ENCODE measurements at regions not wholly inside any gene's neighbourhood (a gene's known extent, or its start where the extent isn't known, plus 50 kb on each side); places are given as distances from the start of the nearest gene placed in this dataset.

- FAIRE-seq = no peak
- no peak for TF ChIP-seq CTCF (IDR thresholded peaks at IDR 0.05; ENCODE audit: insufficient read depth, low read length, severe bottlenecking)
Measured at GRCh38 chr5:167012123-167013034, 1279.1 kb upstream of the WWC1 start.

GRCh38 chr5:167014401-167015056 is 1276.9 kb upstream of the WWC1 start:
- no peak overlapping the region for H3K4me3 ChIP-seq (ENCODE audit: low read depth, low read length)
- no peaks in the 10 kb centered on the region for H3K27me3 ChIP-seq (ENCODE audit: control insufficient read depth, insufficient read depth, low read length)
- FAIRE-seq (no peak), DNase-seq (ENCODE audit: low read depth) (no peak)
- TF ChIP-seq CTCF (IDR thresholded peaks at IDR 0.05; ENCODE audit: insufficient read depth, low read length, severe bottlenecking) = no peak
- no peaks in the 10 kb centered on the region for H3K36me3 ChIP-seq (ENCODE audit: control insufficient read depth, insufficient read depth, low read length)

More at GRCh38 chr5:167012123-167013034, 1279.1 kb upstream of the WWC1 start:
- no peaks in the 10 kb centered on the region for H3K27me3 ChIP-seq (ENCODE audit: control insufficient read depth, insufficient read depth, low read length)
- no peak for DNase-seq (ENCODE audit: low read depth)
- no peaks in the 10 kb centered on the region for H3K36me3 ChIP-seq (ENCODE audit: control insufficient read depth, insufficient read depth, low read length)
- no peak overlapping the region for H3K4me3 ChIP-seq (ENCODE audit: low read depth, low read length)

DNA sequence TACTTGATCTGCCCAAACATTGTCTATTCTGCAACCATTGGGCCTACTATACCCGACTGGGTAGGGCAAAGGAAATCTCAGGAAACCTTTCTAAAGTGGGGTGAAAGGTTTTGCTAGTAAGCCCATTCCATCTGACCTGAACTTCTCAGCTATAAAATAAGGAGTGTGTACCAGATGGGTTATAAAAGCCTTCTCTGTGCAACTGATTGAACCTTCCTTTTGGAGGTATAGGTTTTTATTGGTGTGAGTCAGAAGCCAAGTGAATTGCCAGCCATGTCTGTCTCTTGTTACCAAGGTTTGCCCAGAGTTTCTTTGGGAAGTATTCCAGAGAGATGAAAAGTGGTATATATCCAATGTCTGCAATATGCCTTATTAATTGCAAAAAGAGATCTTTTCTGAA is 1271.0 kb upstream of the WWC1 start:
- TF ChIP-seq CTCF (IDR thresholded peaks at IDR 0.05; ENCODE audit: insufficient read depth, low read length, severe bottlenecking) = no peak
- H3K4me3 ChIP-seq (ENCODE audit: low read depth, low read length) = no peak overlapping the region
- H3K36me3 ChIP-seq (ENCODE audit: control insufficient read depth, insufficient read depth, low read length) = no peaks in the 10 kb centered on the region
- H3K27me3 ChIP-seq (ENCODE audit: control insufficient read depth, insufficient read depth, low read length) = no peaks in the 10 kb centered on the region
- DNase-seq (ENCODE audit: low read depth) = no peak
- FAIRE-seq = no peak

GRCh38 chr5:167029488-167029887 is 1262.0 kb upstream of the WWC1 start:
- Histone ChIP-seq H3K36me3 (ENCODE audit: control insufficient read depth, insufficient read depth, low read length) (no peaks in the 10 kb centered on the region), H3K4me3 (ENCODE audit: low read depth, low read length) (no peak overlapping the region), H3K27me3 (ENCODE audit: control insufficient read depth, insufficient read depth, low read length) (no peaks in the 10 kb centered on the region)
- FAIRE-seq (no peak), DNase-seq (ENCODE audit: low read depth) (no peak)
- no peak for TF ChIP-seq CTCF (IDR thresholded peaks at IDR 0.05; ENCODE audit: insufficient read depth, low read length, severe bottlenecking)

GRCh38 chr5:167030500-167031120 is 1260.8 kb upstream of the WWC1 start:
- DNase-seq (ENCODE audit: low read depth) (no peak), FAIRE-seq (no peak)
- TF ChIP-seq CTCF (IDR thresholded peaks at IDR 0.05; ENCODE audit: insufficient read depth, low read length, severe bottlenecking) = no peak
- no peaks in the 10 kb centered on the region for H3K36me3 ChIP-seq (ENCODE audit: control insufficient read depth, insufficient read depth, low read length)
- H3K27me3 ChIP-seq (ENCODE audit: control insufficient read depth, insufficient read depth, low read length) = no peaks in the 10 kb centered on the region
- no peak overlapping the region for H3K4me3 ChIP-seq (ENCODE audit: low read depth, low read length)

Data from bronchial epithelial cell (primary cell).